MM.1S (cell line): ENCODE measurements at regions not wholly inside any gene's neighbourhood (a gene's known extent, or its start where the extent isn't known, plus 50 kb on each side); places are given as distances from the start of the nearest gene placed in this dataset.

ENCODE experiments used
- DNase-seq: peaks from one replicate; pipeline ENCODE4 v3.0.0-alpha.2; 2015
- H2AFZ ChIP-seq: fragments of 300-600 bp; sonication (generic); 2 replicates; pipeline ENCODE4 v1.6.0; 2016; ENCODE audit warnings: antibody characterized with exemption, low read length
- H3F3A ChIP-seq: fragments of 300-600 bp; sonication (generic); 2 replicates; pipeline ENCODE4 v1.6.1; 2016; ENCODE audit warnings: mild to moderate bottlenecking, antibody characterized with exemption, low read length, moderate library complexity, mixed read lengths; ENCODE audit not compliant: insufficient read depth
- H3K27ac ChIP-seq: fragments of 300-600 bp; sonication (generic); 2 replicates; pipeline ENCODE4 v1.5.1; 2016; ENCODE audit warnings: mild to moderate bottlenecking, low read length
- H3K27me3 ChIP-seq: fragments of 300-600 bp; sonication (generic); replicated peaks from 2 replicates; pipeline ENCODE4 v1.6.0; 2016; ENCODE audit warnings: low read length; ENCODE audit not compliant: insufficient read depth
- H3K36me3 ChIP-seq: fragments of 300-600 bp; sonication (generic); replicated peaks from 2 replicates; pipeline ENCODE4 v1.6.1; 2016; ENCODE audit warnings: mild to moderate bottlenecking, low read length, mixed read lengths; ENCODE audit not compliant: insufficient read depth
- H3K4me1 ChIP-seq: fragments of 300-600 bp; sonication (generic); 2 replicates; pipeline ENCODE4 v1.6.1; 2016; ENCODE audit warnings: low read length, mixed read lengths
- H3K4me2 ChIP-seq: fragments of 300-600 bp; sonication (generic); 2 replicates; pipeline ENCODE4 v1.6.0; 2016; ENCODE audit warnings: low read depth, low read length
- H3K4me3 ChIP-seq: fragments of 300-600 bp; sonication (generic); 2 replicates; pipeline ENCODE4 v1.5.1; 2016; ENCODE audit warnings: low read length, mixed read lengths
- H3K79me2 ChIP-seq: fragments of 300-600 bp; sonication (generic); 2 replicates; pipeline ENCODE4 v1.6.1; 2016; ENCODE audit warnings: mixed run types, low read length, mixed read lengths
- H3K9ac ChIP-seq: fragments of 300-600 bp; sonication (generic); 2 replicates; pipeline ENCODE4 v1.6.1; 2016; ENCODE audit warnings: low read length, mixed read lengths
- H3K9me2 ChIP-seq: fragments of 300-600 bp; sonication (generic); replicated peaks from 2 replicates; pipeline ENCODE4 v1.6.1; 2016; ENCODE audit warnings: mild to moderate bottlenecking, low read length, mixed read lengths; ENCODE audit not compliant: insufficient read depth
- H3K9me3 ChIP-seq: fragments of 300-600 bp; sonication (generic); replicated peaks from 2 replicates; pipeline ENCODE4 v1.6.1; 2016; ENCODE audit warnings: mild to moderate bottlenecking, low read length, mixed read lengths; ENCODE audit not compliant: insufficient read depth
- H4K20me1 ChIP-seq: fragments of 300-600 bp; sonication (generic); 2 replicates; pipeline ENCODE4 v1.6.1; 2016; ENCODE audit warnings: mild to moderate bottlenecking, low read length, moderate library complexity, mixed read lengths; ENCODE audit not compliant: insufficient read depth
- CTCF ChIP-seq: fragments of 300-600 bp; sonication (generic); IDR thresholded peaks from 2 replicates; pipeline ENCODE4 v1.5.1; 2016; ENCODE audit warnings: antibody characterized with exemption, low read length, mixed read lengths
- EZH2 ChIP-seq: fragments of 300-600 bp; sonication (generic); optimal IDR thresholded peaks from 2 replicates; pipeline ENCODE3; 2017; ENCODE audit warnings: low read depth, mild to moderate bottlenecking, antibody characterized with exemption, low read length, mixed read lengths
- EZH2phosphoT487 ChIP-seq: fragments of 300-600 bp; sonication (generic); IDR thresholded peaks from 2 replicates; pipeline ENCODE4 v1.6.1; 2018; ENCODE audit warnings: antibody characterized with exemption, low read length

GRCh38 chr10:78386509-78386908 lies 352.8 kb downstream of the RPS24 start:
- no peaks in the 10 kb centered on the region for H3K27me3 ChIP-seq
- TF ChIP-seq CTCF (no peak), EZH2phosphoT487 (no peak), EZH2 (no peak)
- H3K4me3 ChIP-seq: no peak overlapping the region
- DNase-seq: no peak
- no peaks in the 10 kb centered on the region for H3K9me3 ChIP-seq
- H3K27ac ChIP-seq: no peak overlapping the region
- no peak overlapping the region for H2AFZ ChIP-seq
- H3K36me3 ChIP-seq: no peaks in the 10 kb centered on the region
- H3K9me2 ChIP-seq: no peaks in the 10 kb centered on the region
- no peak overlapping the region for H3K4me2 ChIP-seq
- H3K4me1 ChIP-seq: no peaks in the 10 kb centered on the region
- no peak overlapping the region for H3K9ac ChIP-seq
- H4K20me1 ChIP-seq: no peaks in the 10 kb centered on the region
- H3F3A ChIP-seq: no peaks in the 10 kb centered on the region
- H3K79me2 ChIP-seq: no peaks in the 10 kb centered on the region

- H3K9me2 ChIP-seq: no peaks in the 10 kb centered on the region
- H3K27ac ChIP-seq: no peak overlapping the region
- no peaks in the 10 kb centered on the region for H4K20me1 ChIP-seq
- H3K4me1 ChIP-seq: no peaks in the 10 kb centered on the region
- H3K36me3 ChIP-seq: no peaks in the 10 kb centered on the region
- H3K9ac ChIP-seq: no peak overlapping the region
- TF ChIP-seq EZH2phosphoT487 (no peak), CTCF (no peak), EZH2 (no peak)
- no peaks in the 10 kb centered on the region for H3F3A ChIP-seq
- no peaks in the 10 kb centered on the region for H3K79me2 ChIP-seq
- no peak overlapping the region for H3K4me2 ChIP-seq
- no peaks in the 10 kb centered on the region for H3K27me3 ChIP-seq
- no peak overlapping the region for H2AFZ ChIP-seq
- no peak overlapping the region for H3K4me3 ChIP-seq
- DNase-seq: no peak
- H3K9me3 ChIP-seq: no peaks in the 10 kb centered on the region
Observed at GRCh38 chr10:78388331-78389050, 354.8 kb downstream of the RPS24 start.

GRCh38 chr10:78389419-78389818 lies 355.8 kb downstream of the RPS24 start:
- Histone ChIP-seq H3K4me2 (no peak overlapping the region), H3K27me3 (no peaks in the 10 kb centered on the region), H3K27ac (no peak overlapping the region), H3K9me2 (no peaks in the 10 kb centered on the region), H3K36me3 (no peaks in the 10 kb centered on the region), H3K9ac (no peak overlapping the region), H4K20me1 (no peaks in the 10 kb centered on the region), H3K79me2 (no peaks in the 10 kb centered on the region), H3K4me3 (no peak overlapping the region), H3K4me1 (no peaks in the 10 kb centered on the region), H3K9me3 (no peaks in the 10 kb centered on the region), H3F3A (no peaks in the 10 kb centered on the region), H2AFZ (no peak overlapping the region)
- no peak for TF ChIP-seq EZH2
- no peak for TF ChIP-seq CTCF
- TF ChIP-seq EZH2phosphoT487: no peak
- DNase-seq: no peak
